ENCODE measurements at regions not wholly inside any gene's neighbourhood (a gene's known extent, or its start where the extent isn't known, plus 50 kb on each side); places are given as distances from the start of the nearest gene placed in this dataset.

DNA sequence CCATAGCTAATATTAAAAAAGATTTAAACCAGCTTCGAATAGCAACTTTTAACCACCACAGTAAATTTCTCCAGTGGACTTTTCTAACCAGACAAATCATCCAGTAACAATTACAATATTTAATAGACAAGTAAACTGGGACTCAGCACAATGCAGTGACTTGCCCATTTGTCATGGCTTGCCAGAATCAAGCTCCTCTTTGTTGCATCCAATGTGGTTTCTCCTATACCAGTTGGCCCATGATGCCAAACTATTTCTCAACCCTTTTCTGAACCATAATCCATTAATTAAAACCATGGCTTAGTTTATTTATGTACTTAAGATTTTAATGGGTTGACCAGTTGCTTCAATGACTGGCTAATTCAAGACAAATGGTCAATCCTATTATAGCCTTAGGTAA is 64.4 kb downstream of the DIO2 start:
- no peak for DNase-seq (ENCODE audit: low spot score)
- no peak for ATAC-seq
- intact Hi-C loops (cut with DNase I) = no loop called here

DNA sequence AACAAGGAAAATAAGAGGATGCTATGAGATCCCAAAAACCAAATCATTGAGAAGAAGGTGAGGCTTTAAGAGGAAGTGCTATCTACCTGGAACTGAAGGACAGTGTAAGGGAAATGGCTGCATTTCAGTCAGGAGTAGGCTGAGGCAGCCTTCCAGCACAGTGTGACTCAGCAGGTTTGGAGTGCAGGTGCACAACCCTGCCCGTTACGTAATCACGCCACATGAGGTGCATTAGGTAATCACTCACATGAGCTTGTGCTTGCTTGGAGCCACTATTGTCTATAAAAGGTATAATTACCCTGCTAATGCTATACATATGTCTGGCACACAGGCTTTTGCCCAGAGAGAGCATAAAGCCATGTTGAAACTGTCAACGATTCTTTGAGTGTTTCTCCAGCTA is 74.9 kb downstream of the DIO2 start:
- ATAC-seq = no peak
- no peak for DNase-seq (ENCODE audit: low spot score)
- intact Hi-C loops (cut with DNase I) = no loop called here

DNA sequence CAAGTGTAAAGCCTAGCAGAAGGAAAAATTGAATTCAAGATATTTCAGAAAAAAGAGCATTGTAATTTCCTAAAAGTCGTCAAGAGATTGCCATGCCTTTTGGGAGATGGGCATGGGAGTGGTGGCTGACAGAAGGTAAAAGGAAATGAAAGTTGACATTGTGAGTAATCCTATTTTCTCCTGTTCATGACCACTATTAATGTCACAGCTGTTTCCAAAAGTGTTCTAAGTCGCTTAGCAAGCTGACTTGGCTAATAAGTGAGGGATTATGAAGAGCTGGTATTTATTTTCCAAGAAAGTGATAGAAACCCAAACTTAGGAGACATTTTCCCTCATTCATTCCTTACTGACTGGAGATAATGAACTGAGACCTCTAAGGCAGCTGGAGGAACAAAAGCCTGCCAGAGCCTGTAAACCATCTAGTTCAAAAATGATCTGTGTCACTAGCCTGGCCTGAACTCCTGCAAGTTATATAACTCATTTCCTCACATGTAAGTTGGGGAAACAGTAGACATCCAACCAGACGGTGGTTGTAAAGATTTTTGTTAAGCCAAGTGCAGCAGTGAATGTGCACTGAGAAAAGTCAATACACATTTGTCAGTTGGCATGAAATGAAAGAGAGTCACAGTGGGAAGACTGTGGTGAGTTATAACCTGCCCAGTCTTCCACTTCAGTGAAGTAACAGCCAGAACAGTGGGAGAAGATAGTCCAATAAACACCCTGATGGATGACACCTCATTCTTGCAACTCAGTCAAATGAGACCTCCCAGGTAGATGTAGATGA is 75.8 kb downstream of the DIO2 start:
- intact Hi-C loops (cut with DNase I) = no loop called here
- no peak for DNase-seq (ENCODE audit: low spot score)
- ATAC-seq = no peak

DNA sequence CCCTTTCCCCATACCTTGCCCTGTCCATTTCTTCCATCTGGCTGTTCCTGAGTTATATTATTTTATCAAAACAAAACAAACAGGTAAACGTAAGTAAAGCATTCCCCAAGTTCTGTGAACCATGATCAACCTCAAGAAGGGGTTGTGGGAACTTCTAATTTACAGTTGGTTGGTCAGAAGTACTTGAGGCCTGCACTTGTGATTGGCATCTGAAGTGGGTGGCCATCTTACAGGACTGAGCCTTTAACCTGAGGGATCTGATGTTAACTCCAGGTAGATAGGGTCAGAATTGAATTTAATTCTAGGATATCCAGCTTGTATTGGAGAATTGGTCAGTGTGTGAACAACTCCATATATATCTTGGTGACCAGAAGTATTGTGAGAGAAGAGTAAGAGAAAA is 77.0 kb downstream of the DIO2 start:
- intact Hi-C loops (cut with DNase I) = no loop called here
- ATAC-seq = no peak

DNA sequence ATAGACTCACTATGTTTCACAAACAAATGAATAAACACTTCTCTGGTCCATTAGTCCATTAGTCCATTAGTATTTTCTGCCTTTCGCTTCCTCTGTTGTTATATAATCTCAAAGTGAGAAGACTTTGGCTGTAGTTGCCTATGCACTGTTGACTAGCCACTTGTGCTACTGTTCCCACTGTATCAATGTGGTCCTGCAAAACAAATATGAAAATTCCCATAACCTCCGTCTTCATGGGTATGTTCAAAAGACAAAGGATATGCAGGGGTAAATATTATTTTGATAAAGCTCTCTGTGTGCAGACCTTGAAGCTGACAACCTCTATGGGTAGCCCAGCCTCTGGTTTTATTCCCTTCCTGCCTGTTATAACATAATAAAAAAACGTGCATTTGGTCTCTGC is 77.8 kb downstream of the DIO2 start:
- intact Hi-C loops (cut with DNase I) = no loop called here
- ATAC-seq (no peak), DNase-seq (ENCODE audit: low spot score) (no peak)

More for the DNA sequence above, 77.0 kb downstream of the DIO2 start:
- DNase-seq (ENCODE audit: low spot score) = no peak

DNA sequence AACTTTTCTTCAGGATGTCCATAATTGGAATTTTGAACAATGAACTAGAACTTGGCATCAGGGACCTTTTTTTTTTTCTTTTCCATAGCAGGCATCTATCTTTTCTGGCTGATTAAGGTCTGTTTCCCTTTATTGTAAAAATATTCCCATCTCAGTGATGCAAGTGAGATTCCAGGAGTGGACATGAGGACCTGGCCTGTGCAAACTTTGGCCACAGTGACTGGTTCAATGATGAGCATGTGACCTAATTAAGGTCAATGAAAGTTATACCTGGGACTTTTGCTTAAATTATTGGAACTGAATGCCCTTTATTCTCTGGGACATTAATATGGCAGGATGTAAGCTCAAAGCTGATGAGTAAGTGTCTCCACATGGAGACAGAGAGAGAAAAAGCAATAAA is 83.8 kb downstream of the DIO2 start:
- DNase-seq (ENCODE audit: low spot score) = no peak
- intact Hi-C loops (cut with DNase I) = no loop called here
- no peak for ATAC-seq

DNA sequence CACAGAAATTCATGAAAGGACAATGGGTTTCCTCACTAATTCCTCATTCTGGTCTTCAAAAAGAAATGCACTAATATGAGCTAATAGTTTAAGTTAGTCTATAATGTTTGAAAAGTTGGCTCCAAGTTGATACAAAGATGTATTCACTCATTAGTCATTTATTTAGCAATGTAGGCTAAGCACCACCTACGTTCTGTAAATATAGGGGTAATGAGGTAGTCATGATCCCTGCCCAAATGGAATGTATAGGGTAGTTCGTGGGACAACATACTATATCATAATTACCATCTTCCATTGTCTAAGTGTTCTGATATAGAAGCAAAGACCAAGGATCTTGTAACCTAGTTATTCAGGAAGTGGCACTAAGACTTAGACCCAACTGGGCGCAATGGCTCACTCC is 86.5 kb downstream of the DIO2 start:
- intact Hi-C loops (cut with DNase I) = no loop called here
- ATAC-seq (no peak), DNase-seq (ENCODE audit: low spot score) (no peak)

DNA sequence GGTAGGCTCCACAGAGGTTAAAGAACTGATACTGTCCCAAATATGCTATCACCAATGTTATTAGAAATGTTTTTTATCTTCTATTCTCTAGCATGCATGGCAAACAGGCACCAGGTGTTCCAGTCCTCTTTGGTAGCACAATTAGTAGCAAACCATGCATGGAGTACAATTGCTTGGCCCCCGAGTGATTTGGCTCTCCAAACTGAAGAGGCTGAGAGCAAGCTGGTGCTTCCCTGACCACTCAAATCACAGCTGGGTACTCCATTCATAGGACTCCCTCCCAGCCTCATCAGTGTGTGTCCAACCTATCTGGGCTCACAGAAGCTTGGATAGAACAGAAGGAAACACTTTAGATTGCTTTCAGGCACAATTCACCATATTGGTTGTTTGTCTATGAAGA is 93.4 kb downstream of the DIO2 start:
- DNase-seq (ENCODE audit: low spot score) = no peak
- intact Hi-C loops (cut with DNase I) = no loop called here
- no peak for ATAC-seq

DNA sequence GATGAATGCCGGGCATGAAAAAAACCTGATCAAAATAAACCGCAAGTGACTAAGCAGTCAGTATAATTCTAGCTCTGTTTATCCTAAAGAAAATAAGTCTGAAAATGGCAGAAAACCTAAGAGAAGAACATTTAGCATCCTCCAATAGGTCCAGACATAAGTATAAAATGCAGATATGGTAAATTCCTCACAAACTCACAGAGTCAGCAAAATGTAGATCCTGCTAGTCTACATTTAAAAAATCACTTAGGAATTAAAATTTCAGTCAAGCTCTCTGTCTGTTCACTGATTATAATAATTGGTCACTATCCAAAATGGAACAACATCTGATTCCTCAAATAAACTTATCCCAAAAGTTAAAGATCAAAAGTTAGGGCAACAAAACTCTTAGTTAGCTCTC is 95.1 kb downstream of the DIO2 start:
- DNase-seq (ENCODE audit: low spot score) = no peak
- no peak for ATAC-seq
- intact Hi-C loops (cut with DNase I) = no loop called here

DNA sequence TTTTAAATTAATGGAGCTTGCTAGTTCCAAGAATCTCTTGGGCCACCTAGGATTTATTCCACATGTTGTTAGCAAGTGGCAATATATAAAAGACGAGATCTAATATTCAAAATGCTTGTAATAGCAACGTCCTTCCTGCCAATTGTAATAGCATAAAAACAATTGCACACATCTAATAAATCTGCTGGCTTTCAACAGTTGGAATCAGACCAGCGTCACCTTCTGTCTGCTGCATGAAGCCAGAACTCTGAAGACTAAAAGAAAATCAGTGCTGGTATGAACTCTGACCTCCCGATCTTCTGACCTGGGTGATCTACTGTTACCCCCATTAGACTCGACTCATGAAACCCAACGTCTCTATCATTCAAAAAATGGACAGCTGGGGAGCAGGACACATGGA is 100.6 kb downstream of the DIO2 start:
- intact Hi-C loops (cut with DNase I) = no loop called here
- DNase-seq (ENCODE audit: low spot score) (no peak), ATAC-seq (no peak)

DNA sequence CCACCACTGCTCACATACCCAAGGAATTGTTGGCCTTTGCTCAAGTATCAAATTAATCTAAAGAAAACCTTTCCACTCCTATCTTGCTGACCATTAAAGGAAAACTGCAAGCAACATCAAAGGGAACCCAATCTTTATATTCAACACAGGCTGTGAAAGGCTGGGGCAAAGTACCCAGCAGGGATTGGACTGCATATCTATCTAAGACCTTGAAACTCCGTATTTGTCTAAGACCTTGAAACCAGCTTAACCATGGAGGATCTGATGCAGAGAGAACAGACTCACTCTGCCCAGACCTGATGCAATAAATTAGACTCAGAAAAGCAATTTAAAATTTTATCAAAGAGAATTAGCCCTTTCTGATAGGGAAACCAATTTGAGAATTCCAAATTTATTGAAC is 102.2 kb downstream of the DIO2 start:
- DNase-seq (ENCODE audit: low spot score) (no peak), ATAC-seq (no peak)
- intact Hi-C loops (cut with DNase I) = no loop called here

DNA sequence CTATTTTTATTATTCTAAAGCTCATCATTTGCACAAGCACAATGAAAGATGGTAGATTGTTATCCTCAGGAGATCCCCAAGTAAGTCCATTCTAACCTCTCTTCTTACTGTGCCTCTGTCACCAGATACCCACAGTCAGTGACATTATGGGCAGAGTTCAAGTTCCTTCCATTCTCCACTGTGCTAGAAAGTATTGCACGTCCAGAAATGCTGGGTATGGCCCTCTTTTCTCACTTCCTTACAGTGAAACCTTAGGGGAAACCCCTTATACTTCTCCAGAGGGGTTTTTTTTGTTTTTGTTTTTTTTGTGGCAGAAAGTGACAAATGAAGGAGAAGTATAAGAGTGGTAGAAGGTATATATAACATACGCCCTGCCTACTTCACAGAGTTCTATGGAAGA is 102.9 kb downstream of the DIO2 start:
- no peak for ATAC-seq
- no peak for DNase-seq (ENCODE audit: low spot score)
- intact Hi-C loops (cut with DNase I) = no loop called here

DNA sequence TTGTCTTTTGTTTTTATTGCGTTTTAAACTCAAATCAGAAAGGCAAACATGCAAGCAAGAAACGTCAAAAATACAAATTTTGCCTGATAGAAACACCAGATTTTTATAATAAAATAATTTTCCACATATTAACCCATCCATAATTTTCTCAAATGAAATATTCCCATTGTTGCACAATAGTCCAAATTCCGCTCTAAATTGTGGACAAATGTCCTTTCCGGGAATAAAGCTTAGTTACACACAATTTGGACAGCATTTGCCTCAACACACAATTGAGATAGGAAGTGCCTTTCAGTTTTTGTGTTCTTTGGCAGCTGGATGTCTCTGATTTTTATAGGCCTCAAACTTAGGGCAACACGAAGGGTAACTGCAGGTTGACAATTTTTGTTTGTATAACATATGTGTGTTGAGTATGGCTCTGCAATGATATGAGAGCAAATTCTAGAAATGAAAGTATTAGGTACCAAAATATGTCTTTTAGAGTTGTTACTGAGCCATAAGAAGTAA is 105.8 kb downstream of the DIO2 start:
- ATAC-seq = no peak

DNA sequence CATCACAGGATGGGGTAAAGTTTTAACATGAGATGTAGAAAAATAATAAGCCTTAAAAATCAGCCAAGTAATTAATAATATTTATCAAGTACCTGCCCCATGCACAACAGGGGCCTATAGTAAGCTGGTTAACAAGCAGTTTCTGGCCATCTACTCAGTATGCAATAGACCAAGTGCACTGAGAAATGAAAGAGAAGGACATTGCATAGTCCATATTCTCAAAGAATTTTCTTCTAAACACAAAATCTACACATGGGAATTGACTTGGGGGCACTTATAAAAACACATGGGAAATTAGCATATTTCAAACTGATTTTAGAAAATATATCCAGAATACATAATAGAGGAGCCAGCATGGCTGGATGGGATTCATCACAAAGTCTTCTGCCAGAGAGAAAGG is 109.5 kb downstream of the DIO2 start:
- ATAC-seq = no peak

More for the DNA sequence above, 105.8 kb downstream of the DIO2 start:
- intact Hi-C loops (cut with DNase I) = no loop called here
- DNase-seq (ENCODE audit: low spot score) = no peak

DNA sequence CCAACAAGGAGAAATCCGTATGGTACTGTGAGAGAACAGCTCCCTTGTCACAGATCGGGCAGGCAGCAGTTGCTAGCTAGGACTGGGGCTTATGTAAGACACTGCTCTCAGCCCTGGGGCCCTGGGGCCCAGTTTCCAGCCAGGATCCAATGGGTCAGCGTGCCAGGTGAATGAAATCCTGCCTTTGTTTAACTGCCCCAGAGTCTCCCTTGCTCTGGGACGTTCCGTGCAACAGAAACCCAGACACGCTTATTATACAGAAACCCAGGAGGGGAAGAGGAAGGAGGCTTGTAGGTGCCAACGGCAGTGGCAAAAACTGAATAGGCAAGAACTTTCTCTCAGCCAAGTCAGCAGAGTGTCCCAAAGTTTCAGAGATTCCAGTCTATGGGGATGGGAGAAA is 110.6 kb downstream of the DIO2 start:
- ATAC-seq (no peak), DNase-seq (ENCODE audit: low spot score) (no peak)
- intact Hi-C loops (cut with DNase I) = no loop called here

More for the DNA sequence above, 109.5 kb downstream of the DIO2 start:
- intact Hi-C loops (cut with DNase I) = no loop called here
- DNase-seq (ENCODE audit: low spot score) = no peak

DNA sequence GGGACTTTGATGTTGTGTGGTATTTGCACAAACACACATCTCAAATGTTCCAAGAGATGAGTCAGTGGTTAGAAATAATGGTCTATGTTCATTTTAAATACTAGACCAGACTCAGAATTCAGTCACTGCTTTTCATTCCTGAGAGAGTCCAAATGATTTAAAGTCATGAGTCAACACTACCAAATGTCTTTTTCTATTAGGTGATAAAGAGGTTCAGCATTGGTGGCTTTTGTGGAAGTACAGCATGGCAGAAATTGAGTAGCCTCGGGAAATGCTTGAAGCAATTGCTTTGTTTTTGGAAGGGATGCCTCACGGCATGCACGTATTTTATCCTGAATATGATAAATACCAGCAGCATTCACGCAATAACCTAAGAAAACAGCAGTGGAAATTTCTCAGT is 115.7 kb downstream of the DIO2 start:
- ATAC-seq (no peak), DNase-seq (ENCODE audit: low spot score) (no peak)
- intact Hi-C loops (cut with DNase I) = no loop called here

DNA sequence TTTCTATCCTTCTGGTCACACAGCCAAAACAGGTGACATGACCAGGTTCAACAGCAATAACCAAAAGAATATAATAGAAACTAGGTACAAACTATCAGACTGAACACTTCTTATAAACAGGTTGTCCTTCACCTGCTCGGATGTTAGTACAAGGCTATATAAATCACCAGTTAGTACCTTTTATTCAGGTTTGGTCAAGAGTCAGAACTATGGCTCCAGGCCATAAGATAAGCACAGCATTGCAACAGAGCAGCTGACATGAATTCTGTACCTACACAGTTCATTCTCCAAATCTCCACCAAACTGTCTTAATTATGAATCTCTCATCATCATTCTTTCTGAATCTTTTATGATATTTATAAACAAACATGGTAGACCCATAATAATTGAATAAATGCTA is 123.9 kb downstream of the DIO2 start:
- intact Hi-C loops (cut with DNase I) = no loop called here
- ATAC-seq (no peak), DNase-seq (ENCODE audit: low spot score) (no peak)

DNA sequence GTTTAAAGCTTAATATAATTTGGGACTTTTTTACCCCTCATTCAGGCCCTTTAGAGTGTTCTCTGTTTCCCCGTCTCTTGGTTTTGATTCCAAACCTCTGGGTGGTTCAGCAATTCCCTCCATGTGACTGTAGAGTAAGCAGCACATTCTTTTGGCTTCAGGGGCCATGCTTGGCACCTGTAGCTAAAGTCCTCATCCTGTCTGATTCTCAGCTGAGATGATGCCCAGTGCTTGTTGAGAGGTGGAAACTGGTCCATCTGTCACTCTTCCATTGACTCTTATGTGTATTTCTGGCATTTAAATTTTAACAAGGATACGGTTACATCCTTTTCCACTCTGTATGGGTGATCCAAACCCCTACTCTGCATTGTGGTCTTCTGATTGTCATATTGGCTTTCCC is 127.1 kb downstream of the DIO2 start:
- no peak for DNase-seq (ENCODE audit: low spot score)
- intact Hi-C loops (cut with DNase I) = no loop called here
- no peak for ATAC-seq

DNA sequence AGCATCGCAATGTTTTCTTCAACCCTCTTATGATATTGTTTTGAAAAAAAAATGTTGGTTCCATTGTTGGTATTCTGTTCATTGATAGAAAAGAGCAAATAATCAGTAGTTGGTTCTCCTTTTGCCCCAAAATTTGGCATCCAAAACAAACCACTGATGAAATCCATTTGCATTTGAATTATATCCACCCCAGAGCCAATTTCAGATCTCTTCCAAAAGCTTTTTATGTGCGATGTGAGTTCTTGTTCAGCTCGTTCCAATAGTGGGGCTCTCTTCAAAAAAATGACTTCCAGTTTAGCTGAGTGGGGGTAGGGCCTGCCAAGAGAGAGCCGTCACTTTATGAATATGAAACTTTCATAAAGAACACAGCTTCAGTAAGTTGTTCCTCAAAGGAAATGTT is 130.7 kb downstream of the DIO2 start:
- intact Hi-C loops (cut with DNase I) = no loop called here
- DNase-seq (ENCODE audit: low spot score) (no peak), ATAC-seq (no peak)

DNA sequence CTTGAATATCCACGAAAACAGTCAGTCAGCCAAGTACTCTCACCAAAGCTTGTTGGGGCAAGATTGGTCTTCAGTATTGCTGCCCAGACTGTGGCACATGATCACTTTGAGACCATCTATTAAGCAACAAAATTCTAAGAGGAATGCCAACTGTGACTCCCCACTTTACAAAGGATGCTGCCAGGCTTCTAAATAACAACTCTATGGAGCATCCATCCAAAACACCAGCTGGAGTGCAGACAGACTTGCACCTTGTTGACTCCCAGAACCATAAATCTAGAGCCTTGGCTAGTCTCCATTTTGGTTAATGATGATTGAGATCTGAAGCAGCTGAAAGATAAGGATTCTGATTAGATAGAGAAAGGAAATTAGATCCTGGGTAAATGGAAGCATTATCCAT is 132.8 kb downstream of the DIO2 start:
- intact Hi-C loops (cut with DNase I) = no loop called here
- ATAC-seq = no peak
- DNase-seq (ENCODE audit: low spot score) = no peak

DNA sequence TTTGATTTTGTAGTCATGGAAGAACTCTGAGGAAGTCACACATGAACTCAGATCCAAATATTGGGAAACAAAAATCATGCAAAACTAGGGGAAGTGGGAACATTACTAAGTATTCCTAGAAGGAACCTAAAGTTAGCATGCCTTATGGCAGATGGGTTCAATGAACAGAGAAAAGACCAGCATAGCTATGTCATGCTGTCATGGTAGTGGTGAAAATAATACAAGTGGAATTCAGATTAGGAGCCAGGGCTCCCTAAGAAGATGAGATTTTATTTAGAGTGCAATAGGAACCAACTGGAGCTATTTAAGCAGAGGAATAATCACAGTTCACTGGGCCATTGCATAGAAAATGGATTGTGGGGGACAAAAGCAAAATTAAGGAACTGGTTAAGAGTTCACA is 134.0 kb downstream of the DIO2 start:
- intact Hi-C loops (cut with DNase I) = no loop called here
- no peak for DNase-seq (ENCODE audit: low spot score)
- no peak for ATAC-seq

Measured in sciatic nerve (tissue), 2 donors.